ENCODE measurements at regions not wholly inside any gene's neighbourhood (a gene's known extent, or its start where the extent isn't known, plus 50 kb on each side); places are given as distances from the start of the nearest gene placed in this dataset.

DNA sequence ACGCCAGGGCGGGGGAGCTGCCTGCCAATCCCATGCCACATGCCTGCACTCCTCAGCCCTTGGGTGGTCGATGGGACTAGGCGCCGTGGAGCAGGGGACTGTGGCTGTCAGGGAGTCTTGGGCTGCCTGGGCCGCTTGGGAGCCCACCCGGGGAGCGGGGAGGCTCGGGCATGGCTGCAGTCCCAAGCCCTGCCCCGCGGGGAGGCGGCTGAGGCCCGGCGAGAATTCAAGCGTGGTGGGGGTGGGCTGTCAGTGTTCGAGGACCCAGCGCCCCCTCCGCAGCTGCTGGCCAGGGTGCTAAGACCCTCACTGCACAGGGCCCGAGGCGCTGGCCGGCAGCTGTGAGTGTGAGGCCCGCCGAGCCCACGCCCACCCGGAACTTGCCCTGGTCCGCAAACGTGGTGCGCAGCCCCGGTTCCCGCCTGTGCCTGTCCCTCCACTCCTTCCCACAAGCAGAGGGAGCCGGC is 83.2 kb upstream of the DMRTA1 start:
- TF ChIP-seq POLR2A (IDR thresholded peaks at IDR 0.05; ENCODE audit: low read depth, low read length) (no peak), POLR2AphosphoS5 (IDR thresholded peaks at IDR 0.05; ENCODE audit: low read depth, low read length) (no peak)

Measured in GM12892 (cell line).